PC-9 (cell line): ENCODE measurements at regions not wholly inside any gene's neighbourhood (a gene's known extent, or its start where the extent isn't known, plus 50 kb on each side); places are given as distances from the start of the nearest gene placed in this dataset.

Source experiments
- CTCF ChIP-seq: fragments of 200-600 bp; sonication (generic); conservative IDR thresholded peaks from 2 replicates; pipeline ENCODE4 v1.6.1; 2017; ENCODE audit warnings: mixed run types, antibody characterized with exemption, mild to moderate bottlenecking, moderate library complexity
- EZH2 ChIP-seq: fragments of 200-600 bp; sonication (generic); IDR thresholded peaks from 2 replicates; pipeline ENCODE4 v1.8.0; 2017; ENCODE audit warnings: antibody characterized with exemption, low read depth

- TF ChIP-seq CTCF (no peak), EZH2 (no peak)
These were observed 467.3 kb downstream of the ENC1 start for GRCh38 chr5:74173241-74173640.
